GM12878 (cell line): ENCODE measurements at regions not wholly inside any gene's neighbourhood (a gene's known extent, or its start where the extent isn't known, plus 50 kb on each side); places are given as distances from the start of the nearest gene placed in this dataset.

ENCODE experiments used
- SIX5 ChIP-seq: IDR thresholded peaks from 2 replicates; pipeline ENCODE4 v1.6.1; 2011; ENCODE audit warnings: mild to moderate bottlenecking, low read depth, low read length, moderate library complexity; ENCODE audit not compliant: severe bottlenecking
- TF ChIP-seq, protein P1 (sequence below), 3 experiments: IDR thresholded peaks in 2 of 3; conservative IDR thresholded peaks in 1 of 3; 2 replicates each; pipeline ENCODE4 v1.5.1; 2011; ENCODE audit warnings: low read depth in 3 of 3, low read length in 3 of 3, mild to moderate bottlenecking in 3 of 3, control low read depth in 2 of 3, moderate library complexity in 2 of 3, inconsistent platforms in 1 of 3, mixed read lengths in 1 of 3; ENCODE audit not compliant: control insufficient read depth in 2 of 3, insufficient read depth in 1 of 3; ENCODE audit errors: extremely low read depth in 1 of 3

GRCh38 chr4:186826006-186826405 lies 102.3 kb upstream of the FAT1 start:
- TF ChIP-seq SIX5: no peak
- TF ChIP-seq, protein P1, sequence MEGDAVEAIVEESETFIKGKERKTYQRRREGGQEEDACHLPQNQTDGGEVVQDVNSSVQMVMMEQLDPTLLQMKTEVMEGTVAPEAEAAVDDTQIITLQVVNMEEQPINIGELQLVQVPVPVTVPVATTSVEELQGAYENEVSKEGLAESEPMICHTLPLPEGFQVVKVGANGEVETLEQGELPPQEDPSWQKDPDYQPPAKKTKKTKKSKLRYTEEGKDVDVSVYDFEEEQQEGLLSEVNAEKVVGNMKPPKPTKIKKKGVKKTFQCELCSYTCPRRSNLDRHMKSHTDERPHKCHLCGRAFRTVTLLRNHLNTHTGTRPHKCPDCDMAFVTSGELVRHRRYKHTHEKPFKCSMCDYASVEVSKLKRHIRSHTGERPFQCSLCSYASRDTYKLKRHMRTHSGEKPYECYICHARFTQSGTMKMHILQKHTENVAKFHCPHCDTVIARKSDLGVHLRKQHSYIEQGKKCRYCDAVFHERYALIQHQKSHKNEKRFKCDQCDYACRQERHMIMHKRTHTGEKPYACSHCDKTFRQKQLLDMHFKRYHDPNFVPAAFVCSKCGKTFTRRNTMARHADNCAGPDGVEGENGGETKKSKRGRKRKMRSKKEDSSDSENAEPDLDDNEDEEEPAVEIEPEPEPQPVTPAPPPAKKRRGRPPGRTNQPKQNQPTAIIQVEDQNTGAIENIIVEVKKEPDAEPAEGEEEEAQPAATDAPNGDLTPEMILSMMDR (IDR thresholded peaks at IDR 0.05 in 2 of 3, conservative IDR thresholded peaks at IDR 0.05 in 1 of 3; ENCODE audit: control insufficient read depth in 2 of 3, extremely low read depth in 1 of 3, insufficient read depth in 1 of 3, low read depth in 3 of 3, low read length in 3 of 3): no peak
